PFSK-1 (cell line): ENCODE measurements at regions not wholly inside any gene's neighbourhood (a gene's known extent, or its start where the extent isn't known, plus 50 kb on each side); places are given as distances from the start of the nearest gene placed in this dataset.

Experiments used
- FOXP2 ChIP-seq: optimal IDR thresholded peaks from 2 replicates; pipeline ENCODE3; 2011; ENCODE audit warnings: borderline replicate concordance, control low read depth, inconsistent platforms; ENCODE audit not compliant: insufficient read depth; ENCODE audit errors: extremely low read length, extremely low read depth
- POLR2AphosphoS5 ChIP-seq: IDR thresholded peaks from 2 replicates; pipeline ENCODE4 v1.6.1; 2012; ENCODE audit warnings: low read depth, mild to moderate bottlenecking, control low read depth, low read length, moderate library complexity
- REST ChIP-seq, 2 experiments: IDR thresholded peaks; 2 replicates each; pipeline versions ENCODE4 v1.6.1 to v1.8.0; 2011 to 2012; ENCODE audit warnings: low read depth in 2 of 2, low read length in 2 of 2, control low read depth in 1 of 2, inconsistent platforms in 1 of 2, mild to moderate bottlenecking in 1 of 2, moderate library complexity in 1 of 2; ENCODE audit not compliant: insufficient read depth in 1 of 2
- SIN3A ChIP-seq: IDR thresholded peaks from 2 replicates; pipeline ENCODE4 v1.6.1; 2012; ENCODE audit warnings: mild to moderate bottlenecking, low read length, moderate library complexity, borderline replicate concordance; ENCODE audit not compliant: insufficient read depth
- TAF1 ChIP-seq: IDR thresholded peaks from 2 replicates; pipeline ENCODE4 v1.6.1; 2012; ENCODE audit warnings: low read length, control low read depth, borderline replicate concordance; ENCODE audit not compliant: insufficient read depth

- TF ChIP-seq REST (IDR thresholded peaks at IDR 0.05; ENCODE audit: insufficient read depth in 1 of 2, low read depth in 2 of 2, low read length in 2 of 2) (no peak), FOXP2 (no peak)
Observed at GRCh38 chr3:162370141-162370540, 873.5 kb downstream of the OTOL1 start.

- TF ChIP-seq SIN3A = no peak
- TF ChIP-seq REST (IDR thresholded peaks at IDR 0.05; ENCODE audit: insufficient read depth in 1 of 2, low read depth in 2 of 2, low read length in 2 of 2) = no peak
- TF ChIP-seq POLR2AphosphoS5 = no peak
- no peak for TF ChIP-seq FOXP2
- no peak for TF ChIP-seq TAF1
Observed at GRCh38 chr3:162376761-162377160, 880.2 kb downstream of the OTOL1 start.

- TF ChIP-seq TAF1 (no peak), FOXP2 (no peak), POLR2AphosphoS5 (no peak), REST (IDR thresholded peaks at IDR 0.05; ENCODE audit: insufficient read depth in 1 of 2, low read depth in 2 of 2, low read length in 2 of 2) (no peak), SIN3A (no peak)
Observed at GRCh38 chr3:162377608-162378007, 881.0 kb downstream of the OTOL1 start.

- TF ChIP-seq REST (IDR thresholded peaks at IDR 0.05; ENCODE audit: insufficient read depth in 1 of 2, low read depth in 2 of 2, low read length in 2 of 2) = no peak
Observed at GRCh38 chr3:162385387-162385786, 888.8 kb downstream of the OTOL1 start.

GRCh38 chr3:162390891-162391290 is 894.3 kb downstream of the OTOL1 start:
- no peak for TF ChIP-seq POLR2AphosphoS5
- no peak for TF ChIP-seq SIN3A
- TF ChIP-seq REST (IDR thresholded peaks at IDR 0.05; ENCODE audit: insufficient read depth in 1 of 2, low read depth in 2 of 2, low read length in 2 of 2) = no peak
- TF ChIP-seq TAF1 = no peak
- TF ChIP-seq FOXP2 = no peak
